COLO668 (cell line): ENCODE measurements at regions not wholly inside any gene's neighbourhood (a gene's known extent, or its start where the extent isn't known, plus 50 kb on each side); places are given as distances from the start of the nearest gene placed in this dataset.
"Not testable (repeated sequence)": the region's sequence is repeated elsewhere in the genome, so short reads cannot be mapped to it uniquely, and the experiment has no call there.

Experiments
- DNase-seq: peaks from one replicate; lab custom pipeline; 2025; ENCODE audit not compliant: unreplicated experiment; lab: John Stamatoyannopoulos, UW

DNA sequence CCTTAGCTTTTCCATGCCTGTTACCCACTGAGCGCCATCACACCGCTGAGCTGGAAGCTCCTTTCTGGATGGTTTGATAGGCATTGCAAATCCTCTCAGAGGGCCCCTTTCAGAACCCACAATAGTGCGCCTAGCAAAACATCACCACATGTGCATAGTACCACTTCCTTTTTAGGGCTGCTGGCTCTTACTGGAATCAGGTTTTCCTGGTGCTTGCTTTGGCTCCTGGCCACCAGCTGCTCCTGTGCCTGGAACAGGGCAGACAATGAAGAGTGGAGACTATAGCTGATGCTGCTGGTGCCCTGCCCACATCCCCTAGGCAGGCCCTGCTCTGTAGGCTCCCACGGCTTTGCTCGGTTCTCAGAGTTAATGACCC is 163.6 kb upstream of the SEMA6A start:
- peak; percentile 48 for DNase-seq

DNA sequence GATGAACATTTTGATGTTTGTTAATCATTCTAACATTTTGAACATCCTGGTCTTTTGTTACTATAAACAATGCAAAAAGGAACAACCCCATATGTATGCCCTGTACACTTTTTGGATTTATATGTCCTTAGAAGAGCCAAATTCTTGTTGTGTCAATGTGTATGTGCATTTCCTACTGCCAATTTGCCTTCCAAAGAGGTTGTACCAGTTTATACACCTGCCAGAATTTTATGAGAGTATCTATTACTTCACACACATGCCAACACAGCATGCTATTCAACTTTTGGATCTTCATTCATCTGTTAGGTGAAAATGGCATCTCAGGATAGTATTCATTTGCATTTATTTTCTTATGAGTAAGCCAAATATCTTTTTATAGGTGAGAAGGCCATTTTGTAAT is 162.0 kb upstream of the SEMA6A start:
- DNase-seq, result no peak

DNA sequence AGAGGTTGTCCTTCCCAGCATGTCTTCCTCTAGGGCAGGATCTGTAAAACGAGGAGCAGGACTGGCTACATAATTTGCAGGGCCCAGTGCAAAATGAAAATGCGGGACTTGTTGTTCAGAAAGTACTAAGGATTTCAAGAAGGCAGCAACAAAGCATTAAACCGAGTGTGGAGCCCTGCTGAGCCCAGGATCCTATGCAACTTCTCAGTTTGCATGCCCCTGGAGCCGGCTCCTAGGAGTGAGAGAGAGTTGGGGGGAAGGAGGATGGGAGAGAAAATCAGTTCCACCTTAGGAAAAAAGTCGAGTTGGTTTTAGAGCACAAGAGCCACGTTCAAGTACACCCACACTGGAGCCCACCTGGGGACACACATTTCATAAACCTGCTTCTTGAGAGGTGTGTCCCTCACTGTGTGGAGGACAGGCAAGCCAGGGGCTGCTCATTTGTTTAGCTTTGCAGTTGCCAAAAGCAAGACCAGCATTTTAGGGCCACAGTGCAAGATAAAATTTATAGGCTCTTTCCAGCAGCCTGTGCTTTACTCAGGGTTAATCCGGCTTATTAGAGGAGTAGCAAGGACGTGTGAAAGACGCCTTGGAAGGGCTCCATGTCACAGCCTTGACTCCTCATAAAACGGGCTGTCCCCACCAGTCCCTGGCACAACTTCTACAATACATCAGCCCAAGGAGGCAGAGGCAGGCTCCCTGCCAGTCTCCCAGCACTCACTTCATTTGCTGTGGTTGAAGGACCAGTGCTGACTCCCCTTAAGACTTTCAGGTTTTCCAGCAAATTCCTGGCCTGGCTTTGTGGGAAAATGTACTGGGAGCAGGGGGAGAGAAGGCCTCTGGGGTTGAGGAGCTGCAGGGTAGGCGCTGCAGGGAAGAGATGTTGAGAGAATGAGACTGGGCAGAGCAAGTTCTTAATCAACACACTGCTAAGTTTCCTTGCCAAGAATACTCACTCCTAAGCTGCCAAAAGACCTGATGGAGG is 159.7 kb upstream of the SEMA6A start:
- DNase-seq, result no peak

DNA sequence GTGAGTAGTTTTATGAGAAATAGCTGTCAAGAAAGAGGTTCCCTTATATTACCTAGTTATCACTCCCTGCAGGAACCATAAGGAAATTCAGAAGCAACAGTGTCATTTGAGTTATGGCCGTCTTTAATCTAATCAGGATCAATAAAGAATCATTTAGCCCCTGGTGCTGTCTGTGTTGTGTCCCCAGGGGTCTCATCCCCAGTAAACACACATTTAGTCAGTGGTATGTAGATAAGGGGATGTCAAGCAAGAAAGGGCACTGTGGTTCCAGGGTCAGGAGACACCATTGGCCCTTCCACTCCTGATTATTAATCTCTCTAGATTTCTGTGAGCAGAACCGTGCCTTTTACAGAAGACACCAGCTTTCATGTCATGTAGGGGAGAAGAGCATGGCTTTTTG is 158.0 kb upstream of the SEMA6A start:
- no peak for DNase-seq

DNA sequence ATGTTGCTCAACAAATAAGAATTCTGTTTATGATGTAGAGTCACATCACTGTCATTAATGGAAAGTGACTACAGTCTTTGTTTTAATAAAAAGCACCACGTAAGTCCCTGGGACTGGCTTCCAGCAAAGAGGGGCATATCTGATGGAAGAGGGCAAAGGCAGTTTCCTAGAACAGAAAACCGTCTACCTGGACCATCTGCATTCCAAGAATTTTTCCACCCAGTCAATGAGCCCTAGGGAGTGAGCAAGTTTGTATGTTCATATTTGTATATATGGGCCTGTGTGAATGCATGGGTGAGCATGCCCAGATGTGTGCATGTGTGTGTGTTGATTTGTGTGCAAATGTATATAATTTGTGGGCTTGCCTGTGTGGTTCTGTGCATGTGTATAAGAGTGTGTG is 156.8 kb upstream of the SEMA6A start:
- no peak for DNase-seq

DNA sequence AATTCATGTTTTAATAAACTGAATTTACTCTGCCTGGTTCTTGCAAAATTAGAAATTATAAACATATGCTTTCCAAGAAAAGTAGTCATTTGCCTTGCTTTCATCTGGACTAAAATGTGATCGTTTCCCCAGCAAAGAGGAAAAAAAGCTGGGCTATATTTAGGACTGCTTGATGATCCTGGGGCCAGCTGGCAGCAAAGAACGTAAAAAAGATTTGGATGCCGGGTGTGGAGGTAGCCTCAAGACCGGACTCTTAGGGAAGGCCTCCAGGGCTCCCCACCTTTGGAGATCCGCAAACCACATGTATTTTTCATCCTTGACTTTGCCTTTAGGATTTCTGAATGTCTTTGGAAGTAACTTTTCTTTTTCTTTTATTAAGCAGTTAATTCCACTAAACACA is 156.1 kb upstream of the SEMA6A start:
- DNase-seq, result no peak

DNA sequence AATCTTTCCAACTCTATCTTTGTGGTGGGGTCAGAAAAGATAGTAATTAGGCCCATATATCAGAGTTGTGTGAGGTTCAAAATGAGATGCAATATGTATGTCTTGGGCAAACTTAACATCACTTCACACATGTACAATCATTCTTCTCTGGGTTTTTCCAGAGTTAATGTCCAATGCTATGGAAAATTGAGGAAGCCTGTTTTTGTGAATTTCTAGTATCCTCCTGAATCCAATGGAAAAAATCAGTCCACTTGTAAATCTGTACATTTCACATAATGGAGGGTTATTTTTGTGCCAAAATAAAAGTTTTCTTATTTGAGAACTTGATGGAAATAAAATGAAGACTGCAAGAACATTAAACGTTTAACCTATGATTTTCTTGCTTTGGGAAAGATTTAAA is 155.6 kb upstream of the SEMA6A start:
- DNase-seq, result no peak

DNA sequence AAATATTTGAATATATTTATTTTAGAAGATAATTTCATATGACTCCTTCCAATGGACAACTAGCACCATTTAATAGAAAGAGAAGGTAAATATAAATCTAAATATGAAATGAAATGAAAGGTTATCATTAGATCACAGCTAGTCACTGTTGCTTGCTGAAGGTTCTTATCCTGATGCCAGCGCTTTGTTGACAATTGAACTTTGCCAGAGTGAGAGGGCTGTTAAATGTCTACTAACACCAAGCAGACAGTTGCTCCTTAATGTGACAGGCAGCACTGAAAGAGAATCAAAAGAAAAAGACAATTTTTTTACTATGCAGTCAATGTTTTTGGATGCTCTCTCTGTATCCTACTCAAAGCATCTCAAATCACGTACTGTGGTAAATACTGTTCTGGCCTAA is 152.6 kb upstream of the SEMA6A start:
- no peak for DNase-seq

DNA sequence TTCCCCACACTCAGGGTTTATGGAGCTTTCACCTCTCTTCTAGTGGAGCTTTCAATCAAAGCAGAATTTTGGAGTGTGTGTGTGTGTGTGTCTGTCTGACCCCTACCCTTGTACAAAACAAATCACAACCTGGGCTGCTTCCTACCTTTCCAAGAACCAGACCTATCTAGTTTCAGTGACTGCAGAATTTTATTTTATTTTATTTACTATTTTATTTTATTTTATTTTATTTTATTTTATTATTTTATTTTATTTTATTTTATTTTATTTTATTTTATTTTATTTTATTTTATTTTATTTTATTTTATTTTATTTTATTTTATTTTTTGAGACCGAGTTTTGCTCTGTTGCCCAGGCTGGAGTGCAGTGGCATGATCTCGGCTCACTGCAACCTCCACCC is 151.6 kb upstream of the SEMA6A start:
- not testable (repeated sequence) for DNase-seq

DNA sequence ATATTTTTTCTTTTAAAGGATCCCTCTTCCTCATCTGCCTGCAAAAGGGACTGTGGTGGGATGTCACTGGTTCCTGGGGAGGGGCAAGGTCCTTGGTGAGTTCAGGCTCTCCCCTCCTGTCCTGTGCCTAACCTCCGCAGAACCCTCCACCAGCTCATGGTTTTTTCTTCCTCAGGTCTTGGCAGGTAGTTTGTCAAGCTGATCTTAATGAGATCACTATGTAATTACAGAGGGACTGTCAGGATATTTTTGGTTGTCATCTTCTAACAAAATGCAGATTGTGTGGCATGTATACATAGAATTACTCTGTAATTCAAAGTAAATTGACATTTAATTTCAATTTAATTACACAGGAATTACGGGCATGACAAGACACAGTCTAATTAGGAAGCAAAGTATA is 150.3 kb upstream of the SEMA6A start:
- DNase-seq, result no peak

DNA sequence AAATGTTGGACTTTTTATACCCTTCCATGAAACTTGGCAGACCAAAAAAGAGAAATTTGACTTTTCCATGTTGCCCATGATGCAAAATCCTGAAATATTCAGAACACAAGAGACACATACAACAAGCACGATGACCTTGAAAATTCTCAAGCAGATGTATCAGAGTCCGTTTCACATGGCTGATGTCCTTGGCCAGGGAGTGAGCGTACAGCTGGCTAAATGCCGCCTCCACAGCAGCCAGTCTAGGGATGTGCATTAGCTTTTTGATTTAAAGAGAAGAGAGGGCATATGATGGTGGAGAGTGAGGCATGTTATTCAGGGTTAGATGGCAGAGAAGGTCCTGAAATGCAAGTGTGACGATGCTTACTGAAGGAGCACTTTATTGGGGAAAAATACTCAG is 148.0 kb upstream of the SEMA6A start:
- no peak for DNase-seq

DNA sequence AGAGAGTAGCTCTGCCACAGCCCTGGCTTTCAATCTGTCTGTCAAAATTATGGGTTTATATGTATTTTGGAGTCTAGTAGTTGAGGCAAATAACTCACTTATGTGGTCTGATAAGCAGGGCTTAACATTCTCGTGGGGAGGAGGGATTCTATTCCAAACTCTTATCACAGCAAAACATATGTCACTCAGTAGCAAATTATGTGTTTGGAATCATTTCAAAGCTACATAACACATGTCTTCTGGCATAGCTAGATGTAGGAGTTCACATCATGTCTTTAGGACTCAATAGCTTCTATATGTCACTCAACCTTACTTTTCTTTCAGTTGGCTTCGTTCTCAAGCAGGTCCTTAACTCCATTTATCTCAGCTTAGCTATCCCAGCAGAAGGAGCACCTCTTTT is 144.5 kb upstream of the SEMA6A start:
- no peak for DNase-seq

DNA sequence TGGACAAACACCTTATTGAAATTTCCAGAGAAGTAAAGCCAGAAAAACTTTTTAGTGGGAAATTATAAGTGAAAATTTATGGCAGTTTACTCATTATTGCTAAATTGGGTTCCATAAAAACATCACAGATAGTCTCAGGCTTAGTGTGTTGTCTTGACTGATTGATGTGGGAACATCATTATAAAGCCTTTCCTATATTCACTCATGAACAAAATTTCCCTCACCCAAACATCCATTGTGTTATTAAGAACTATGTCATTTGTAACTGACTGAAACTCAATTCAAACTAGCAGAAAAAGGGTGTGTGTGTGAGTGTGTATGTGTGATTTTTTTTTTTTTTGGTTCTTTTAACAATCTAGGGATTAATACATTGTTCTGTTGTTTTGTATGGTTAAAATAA is 143.7 kb upstream of the SEMA6A start:
- DNase-seq, result no peak

DNA sequence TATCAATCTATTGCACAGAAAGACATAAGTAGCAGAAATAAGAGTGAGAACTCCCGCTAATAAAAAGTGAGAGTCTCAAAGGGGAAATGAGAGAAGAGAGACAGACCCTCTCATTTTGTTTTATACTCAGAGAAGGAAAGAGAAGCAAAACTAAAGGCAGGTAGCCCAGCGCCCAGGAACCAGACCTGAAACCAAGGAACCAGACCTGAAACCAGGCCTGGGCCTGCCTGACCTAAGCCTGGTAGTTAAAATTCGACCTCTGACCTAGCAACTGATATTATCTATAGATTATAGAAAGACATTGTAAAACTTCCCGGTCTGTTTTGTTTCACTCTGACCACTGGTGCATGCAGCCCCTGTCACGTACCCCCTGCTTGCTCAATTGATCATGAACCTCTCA is 134.5 kb upstream of the SEMA6A start:
- no peak for DNase-seq

DNA sequence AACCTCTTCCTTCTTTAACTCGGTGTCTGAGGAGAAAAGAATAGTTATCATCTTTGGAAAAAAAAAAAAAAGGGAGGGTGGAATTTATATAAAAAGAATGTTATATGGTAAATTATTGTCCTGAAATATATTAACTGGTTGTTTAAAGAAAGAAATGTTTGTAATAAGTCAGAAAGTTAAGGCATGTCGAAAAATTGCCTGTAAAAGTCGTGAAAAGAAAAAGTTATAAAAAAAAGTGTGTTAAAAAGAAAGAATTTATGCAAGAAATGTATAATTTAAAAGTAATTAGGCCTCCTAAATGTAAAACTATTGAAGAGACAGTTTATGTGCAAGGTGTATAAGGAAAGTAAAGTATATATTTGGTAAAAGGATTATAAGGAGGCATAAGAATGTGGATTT is 130.5 kb upstream of the SEMA6A start:
- DNase-seq, result not testable (repeated sequence)

DNA sequence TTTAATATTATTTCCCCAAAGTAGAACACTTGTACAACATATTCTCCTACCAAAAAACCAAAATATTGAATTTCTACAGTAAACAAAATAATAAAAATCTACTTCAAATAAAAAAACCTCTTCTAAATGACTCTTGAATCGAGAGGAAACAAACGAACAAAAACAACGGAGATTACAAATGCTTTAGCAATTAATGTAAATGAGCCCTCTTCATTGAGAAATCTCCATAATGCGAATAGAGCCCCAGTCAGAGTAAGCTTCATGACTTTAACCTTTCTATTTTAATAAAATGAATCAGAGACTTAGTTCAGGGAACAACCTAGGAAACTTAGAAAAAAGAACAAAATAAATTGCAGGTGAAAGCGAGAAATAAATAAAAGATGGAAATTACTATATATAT is 129.3 kb upstream of the SEMA6A start:
- DNase-seq, result no peak

DNA sequence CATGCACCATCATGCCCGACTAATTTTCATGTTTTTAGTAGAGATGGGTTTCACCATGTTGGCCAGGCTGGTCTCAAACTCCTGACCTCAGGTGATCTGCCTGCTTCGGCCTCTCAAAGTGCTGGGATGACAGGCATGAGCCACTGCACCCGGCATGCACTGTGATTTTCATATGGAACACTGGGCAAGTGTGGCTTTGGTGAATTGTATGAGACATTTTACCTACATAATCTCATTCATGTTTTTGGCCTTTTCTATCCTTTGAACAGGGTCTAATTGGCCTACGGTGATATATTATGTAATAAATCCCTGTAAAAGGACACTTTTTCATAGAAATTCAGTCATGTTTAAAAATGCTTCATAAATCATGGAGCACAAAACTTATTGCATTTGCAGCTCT is 128.7 kb upstream of the SEMA6A start:
- DNase-seq, result no peak

DNA sequence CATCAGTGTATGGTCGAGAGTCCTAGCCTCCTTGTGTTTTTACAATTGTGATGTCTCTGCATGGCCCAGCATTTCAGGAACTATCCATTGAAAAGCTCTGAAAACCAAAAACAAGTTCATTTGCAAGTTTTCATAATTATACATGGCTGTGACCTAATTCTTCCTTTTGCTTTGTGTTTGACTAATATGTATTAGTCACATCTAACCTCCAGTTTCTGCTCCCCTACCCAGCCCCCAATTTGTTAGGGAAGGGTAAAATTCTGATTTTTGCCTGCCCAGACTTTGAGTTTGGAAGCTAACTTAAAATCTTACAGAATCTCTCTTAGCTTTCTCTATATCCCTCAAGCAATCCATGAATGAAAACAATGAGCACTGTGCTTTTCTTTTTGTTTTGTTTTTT is 128.2 kb upstream of the SEMA6A start:
- DNase-seq, result no peak

DNA sequence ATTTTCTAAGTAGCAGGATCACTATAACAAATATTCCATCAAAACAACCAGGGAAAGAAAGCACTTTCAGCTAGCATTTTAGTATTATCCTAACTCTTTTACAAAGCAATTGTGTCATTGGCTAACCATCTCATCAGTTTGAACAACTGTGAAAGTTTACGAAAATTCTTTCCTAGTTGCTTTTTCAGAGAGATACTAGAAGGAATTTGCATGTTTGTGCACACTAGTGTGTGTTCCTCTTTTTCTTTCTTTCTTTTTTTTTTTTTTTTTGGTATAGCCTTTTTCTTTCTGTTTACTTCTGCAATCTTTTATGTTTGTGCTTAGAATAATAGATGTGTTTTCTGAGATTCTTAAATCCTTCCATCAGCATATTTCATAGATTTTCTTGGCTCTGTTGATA is 124.7 kb upstream of the SEMA6A start:
- no peak for DNase-seq

DNA sequence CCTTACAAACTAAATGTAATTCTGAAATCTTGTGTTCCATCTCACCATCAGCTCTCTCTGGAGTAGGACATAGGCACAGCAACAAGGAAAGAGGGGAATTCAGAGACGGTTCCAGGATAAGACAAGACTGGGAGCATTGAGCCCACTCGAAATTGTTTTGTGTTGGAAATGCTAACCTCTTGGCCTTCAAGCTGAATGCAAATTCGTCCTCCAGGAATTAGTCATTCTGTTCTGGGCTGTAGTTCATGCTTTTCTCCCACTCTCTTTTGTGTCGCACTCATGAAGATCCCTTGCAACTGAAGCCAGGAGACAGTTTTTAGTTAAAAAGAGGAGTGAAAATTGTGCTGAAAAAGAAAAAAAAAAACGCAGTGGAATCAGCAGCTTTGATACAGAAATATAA is 121.7 kb upstream of the SEMA6A start:
- DNase-seq, result no peak

DNA sequence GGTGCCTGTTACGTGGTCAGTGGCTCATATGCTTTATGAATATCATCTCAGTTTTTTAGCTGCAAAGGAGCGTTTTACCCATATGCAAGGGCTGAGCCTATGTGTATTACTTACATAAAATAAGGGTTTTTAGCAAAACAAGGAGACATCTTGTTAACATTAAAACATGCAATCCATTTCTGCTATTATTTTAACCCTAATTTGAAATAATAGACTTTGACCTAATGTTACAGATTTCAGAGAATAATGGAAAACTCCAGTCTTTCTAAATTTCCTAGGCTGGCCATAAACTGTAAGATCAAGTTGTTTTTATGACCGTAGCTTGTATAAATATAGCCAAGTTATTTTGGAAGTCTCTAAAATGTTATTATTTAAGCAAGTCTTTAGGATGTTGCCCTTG is 121.1 kb upstream of the SEMA6A start:
- no peak for DNase-seq

DNA sequence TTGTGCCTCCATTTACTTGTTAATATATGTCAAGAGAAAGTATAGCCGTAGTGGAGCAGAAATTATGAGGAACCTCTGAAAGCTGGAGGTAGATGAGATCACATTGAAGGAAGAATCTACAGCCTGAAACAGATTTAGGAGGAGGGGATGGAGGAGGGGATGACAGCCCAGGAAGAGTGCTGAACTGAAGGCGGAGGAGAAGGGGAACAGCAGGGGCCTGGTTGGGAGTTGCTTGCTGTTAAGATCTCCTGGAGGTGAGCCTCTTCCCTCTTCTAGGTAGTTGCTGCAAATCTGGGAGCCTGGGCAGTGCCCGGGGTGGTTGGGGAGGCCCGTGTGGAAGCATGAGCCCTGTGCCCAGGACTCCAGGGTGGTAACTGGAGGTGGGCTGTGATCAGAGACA is 111.8 kb upstream of the SEMA6A start:
- no peak for DNase-seq

DNA sequence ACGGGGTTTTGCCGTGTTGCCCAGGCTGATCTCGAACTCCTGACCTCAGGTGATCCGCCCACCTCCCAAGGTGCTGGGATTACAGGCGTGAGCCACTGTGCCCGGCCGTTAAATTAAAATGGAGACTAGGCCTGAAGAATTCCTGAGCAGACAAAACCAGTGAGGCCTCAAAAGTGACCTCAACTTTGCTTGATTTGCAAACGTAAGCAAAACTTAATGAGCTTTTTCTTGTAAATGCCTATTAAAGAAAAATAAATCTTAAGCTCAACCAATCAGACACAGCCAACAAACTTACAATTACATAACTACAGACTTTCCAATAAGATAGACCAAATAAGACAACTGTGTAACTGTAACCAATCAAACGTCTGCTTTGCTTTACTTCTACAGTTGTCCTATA is 111.3 kb upstream of the SEMA6A start:
- DNase-seq, result no peak
